Esophagus muscularis mucosa (tissue), 3 donors: ENCODE measurements at regions not wholly inside any gene's neighbourhood (a gene's known extent, or its start where the extent isn't known, plus 50 kb on each side); places are given as distances from the start of the nearest gene placed in this dataset.
"Not testable (repeated sequence)": the region's sequence is repeated elsewhere in the genome, so short reads cannot be mapped to it uniquely, and the experiment has no call there.

Experiments
- POLR2A ChIP-seq: fragments of 450-650 bp; IDR thresholded peaks from one replicate; pipeline ENCODE4 v1.6.1; 2017; ENCODE audit warnings: antibody characterized with exemption, moderate library complexity, mild to moderate bottlenecking, low read depth
- POLR2AphosphoS5 ChIP-seq, 2 donors: sonication (generic); formaldehyde crosslinking; IDR thresholded peaks; one replicate each; pipeline ENCODE4 v1.6.1; 2017; ENCODE audit warnings: antibody characterized with exemption in 2 of 2
- TF ChIP-seq, protein P1 (sequence below), 3 experiments: fragments of 200-600 bp in 2 of 3; fragments of 450-650 bp in 1 of 3; sonication (generic) in 2 of 3; IDR thresholded peaks; one replicate each; pipeline ENCODE4 v1.5.1; 2017 to 2019; ENCODE audit warnings: antibody characterized with exemption in 3 of 3, mild to moderate bottlenecking in 2 of 3, moderate library complexity in 1 of 3

DNA sequence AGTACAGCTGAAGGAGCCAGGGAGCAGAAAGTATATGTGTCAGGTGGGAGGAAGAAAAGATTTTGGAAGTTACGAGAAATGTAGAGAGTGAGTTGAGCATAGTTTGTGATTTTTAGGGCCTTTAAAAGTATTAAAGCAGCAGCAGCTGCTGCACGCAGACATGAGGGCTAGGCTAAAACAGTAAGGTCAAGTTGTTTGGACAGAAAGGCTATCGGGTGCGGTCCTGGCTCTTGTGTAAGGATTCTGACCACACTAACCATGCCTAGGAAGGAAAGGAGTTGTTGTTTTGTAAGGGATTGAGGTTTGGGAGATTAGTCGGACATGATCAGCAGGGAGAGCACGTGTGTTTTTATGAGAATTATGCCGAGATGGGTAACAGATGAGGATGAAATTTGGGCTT, 991.6 kb upstream of the WWC1 start:
- not testable (repeated sequence) for TF ChIP-seq POLR2A; POLR2AphosphoS5 (IDR thresholded peaks at IDR 0.05)
- TF ChIP-seq, protein P1, sequence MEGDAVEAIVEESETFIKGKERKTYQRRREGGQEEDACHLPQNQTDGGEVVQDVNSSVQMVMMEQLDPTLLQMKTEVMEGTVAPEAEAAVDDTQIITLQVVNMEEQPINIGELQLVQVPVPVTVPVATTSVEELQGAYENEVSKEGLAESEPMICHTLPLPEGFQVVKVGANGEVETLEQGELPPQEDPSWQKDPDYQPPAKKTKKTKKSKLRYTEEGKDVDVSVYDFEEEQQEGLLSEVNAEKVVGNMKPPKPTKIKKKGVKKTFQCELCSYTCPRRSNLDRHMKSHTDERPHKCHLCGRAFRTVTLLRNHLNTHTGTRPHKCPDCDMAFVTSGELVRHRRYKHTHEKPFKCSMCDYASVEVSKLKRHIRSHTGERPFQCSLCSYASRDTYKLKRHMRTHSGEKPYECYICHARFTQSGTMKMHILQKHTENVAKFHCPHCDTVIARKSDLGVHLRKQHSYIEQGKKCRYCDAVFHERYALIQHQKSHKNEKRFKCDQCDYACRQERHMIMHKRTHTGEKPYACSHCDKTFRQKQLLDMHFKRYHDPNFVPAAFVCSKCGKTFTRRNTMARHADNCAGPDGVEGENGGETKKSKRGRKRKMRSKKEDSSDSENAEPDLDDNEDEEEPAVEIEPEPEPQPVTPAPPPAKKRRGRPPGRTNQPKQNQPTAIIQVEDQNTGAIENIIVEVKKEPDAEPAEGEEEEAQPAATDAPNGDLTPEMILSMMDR (IDR thresholded peaks at IDR 0.05): not testable (repeated sequence)
